D341Med (cell line): ENCODE measurements at regions not wholly inside any gene's neighbourhood (a gene's known extent, or its start where the extent isn't known, plus 50 kb on each side); places are given as distances from the start of the nearest gene placed in this dataset.
"Not testable (repeated sequence)": the region's sequence is repeated elsewhere in the genome, so short reads cannot be mapped to it uniquely, and the experiment has no call there.

Experiments
- DNase-seq: peaks from one replicate; pipeline ENCODE4 v3.0.0; 2012; ENCODE audit warnings: low spot score

DNA sequence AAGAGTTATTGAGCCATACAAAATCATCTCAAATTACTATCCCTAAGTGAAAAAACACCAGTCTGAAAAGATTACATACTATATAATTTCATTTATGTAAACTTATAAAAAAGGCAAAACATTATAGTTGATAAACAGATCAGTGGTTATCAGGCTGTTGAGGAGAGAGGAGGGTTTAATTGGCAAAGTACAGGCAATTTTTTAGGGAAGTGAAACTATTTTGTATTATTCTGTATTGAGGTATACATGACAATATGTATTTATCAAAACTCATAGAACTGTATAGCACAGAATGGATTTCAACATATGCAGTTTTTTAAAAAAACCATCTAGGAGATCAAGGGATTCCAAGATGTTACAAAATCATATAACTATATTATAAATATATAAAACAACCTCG lies 403.7 kb downstream of the LTN1 start:
- DNase-seq = no peak

DNA sequence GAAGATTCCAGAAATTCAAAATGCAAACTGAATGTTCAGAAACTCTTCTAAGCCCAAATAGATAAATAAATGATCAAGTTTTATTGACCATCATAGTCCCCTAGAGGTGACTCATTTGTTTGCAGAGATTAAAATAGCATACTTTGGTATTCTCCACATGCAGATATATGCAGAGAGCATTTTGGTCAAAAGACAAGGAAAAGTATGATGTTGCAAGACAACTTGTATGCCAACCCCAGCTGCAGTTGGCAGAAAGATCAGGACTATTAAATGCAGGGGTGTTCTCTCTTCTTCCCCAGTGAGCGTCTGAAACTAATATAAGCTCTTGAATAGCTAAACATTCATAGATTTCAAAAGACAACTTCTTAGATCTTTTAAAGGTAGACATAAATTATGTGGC lies 404.9 kb downstream of the LTN1 start:
- DNase-seq = no peak

DNA sequence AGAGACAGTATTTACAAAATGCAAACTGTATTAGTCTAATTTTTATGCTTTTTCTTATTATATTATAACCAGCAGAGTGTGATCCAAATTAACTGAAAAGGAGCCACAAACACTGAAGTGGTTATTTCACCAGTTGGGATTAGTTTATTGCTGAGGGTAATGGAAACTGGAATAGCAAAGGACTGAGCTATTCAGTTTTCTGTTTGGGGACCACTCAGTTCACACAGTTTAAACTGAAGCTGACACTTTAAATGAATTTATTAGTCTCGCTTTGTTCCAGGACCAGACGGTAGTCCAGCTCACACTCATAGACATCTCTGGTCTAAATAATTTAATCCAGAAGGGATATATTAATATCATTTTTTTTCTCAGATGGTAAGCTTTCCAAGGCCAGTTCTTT lies 410.7 kb downstream of the LTN1 start:
- DNase-seq = no peak

DNA sequence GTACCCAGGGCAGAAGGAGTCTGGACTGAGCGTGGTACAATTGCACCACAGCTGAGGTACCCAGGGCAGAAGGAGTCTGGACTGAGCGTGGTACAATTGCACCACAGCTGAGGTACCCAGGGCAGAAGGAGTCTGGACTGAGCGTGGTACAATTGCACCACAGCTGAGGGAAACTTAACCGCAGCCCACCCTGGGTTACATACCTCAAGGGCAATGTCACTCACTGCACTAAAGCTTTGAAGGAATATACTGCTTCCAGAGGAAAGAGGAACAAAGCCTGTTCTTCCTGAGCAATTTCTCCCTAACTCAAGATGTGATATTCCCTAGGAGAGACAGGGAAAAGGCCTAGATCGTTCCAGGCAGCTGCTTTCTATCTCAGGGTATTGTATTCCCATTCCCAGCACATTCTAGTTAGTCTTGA lies 411.4 kb downstream of the LTN1 start:
- DNase-seq = not testable (repeated sequence)

DNA sequence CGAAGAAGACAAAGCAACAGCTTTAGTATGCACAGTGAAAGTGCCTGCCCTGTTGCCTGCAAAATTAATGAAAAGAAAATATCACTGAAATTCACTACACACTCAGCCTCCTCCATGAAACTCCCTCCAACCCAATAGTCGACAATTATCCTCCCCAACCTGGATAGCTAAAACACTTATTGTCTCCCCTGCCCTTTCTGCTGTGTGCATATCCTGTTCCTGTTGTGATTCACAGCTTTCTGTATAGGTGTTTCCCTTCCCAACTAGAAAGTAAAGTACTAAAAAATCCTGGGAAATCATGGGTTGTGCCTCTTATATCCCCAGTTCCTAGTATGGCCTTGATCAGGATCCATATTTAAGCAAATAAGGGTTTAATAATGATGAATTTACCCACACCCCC lies 412.1 kb downstream of the LTN1 start:
- no peak for DNase-seq

DNA sequence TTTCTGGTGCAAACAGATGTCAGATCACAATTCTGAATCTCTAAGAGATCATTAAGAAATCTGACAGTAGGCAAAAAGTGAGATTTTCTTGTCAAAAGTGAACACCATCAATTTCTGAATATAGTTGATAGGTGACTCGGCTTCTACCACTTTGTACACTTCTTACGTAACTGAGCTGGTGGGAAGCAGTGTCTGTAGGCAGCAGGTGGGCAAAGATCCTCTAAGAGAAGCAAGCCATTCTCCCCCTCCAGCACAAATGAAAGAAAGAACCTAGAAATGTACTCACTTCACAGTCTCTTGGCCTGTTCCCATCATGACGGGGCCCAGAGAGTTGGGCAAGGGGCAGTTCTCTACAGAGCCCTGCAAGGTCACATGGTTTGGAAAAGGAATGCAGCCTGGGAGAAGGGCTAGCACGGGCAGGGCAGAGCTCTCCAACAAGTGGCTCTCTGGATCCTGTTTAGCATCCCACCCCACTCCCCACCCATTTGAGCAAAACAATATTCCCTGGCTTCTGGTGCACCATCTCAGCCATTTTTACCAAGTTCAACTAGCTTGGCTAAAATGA lies 412.6 kb downstream of the LTN1 start:
- no peak for DNase-seq

DNA sequence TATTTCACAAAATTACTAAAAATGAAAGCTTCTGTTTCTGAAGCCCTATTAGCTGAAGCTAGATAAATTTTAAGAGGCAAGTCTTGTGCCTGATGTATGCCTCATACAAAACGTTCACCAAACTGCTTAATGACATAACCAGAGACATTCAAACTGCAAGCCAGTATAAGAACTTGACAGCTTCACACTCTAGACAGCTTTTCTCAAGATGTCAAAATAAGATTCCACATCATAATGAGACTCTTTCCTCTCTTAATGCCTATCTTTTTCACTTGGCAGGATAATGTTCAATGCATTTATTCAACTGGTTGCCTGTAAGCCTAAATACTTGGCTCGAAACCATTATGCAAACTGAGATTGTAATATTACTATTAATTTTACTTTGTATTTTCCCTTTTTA lies 424.0 kb downstream of the LTN1 start:
- DNase-seq = no peak

DNA sequence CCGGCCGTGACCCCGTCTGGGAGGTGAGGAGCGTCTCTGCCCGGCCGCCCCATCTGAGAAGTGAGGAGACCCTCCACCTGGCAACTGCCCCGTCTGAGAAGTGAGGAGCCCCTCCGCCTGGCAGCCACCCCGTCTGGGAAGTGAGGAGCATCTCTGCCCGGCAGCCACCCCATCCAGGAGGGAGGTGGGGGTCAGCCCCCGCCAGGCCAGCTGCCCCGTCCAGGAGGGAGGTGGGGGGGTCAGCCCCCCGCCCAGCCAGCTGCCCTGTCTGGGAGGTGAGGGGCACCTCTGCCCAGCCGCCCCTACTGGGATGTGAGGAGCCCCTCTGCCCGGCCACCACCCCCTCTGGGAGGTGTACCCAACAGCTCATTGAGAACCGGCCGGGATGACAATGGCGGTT lies 428.7 kb downstream of the LTN1 start:
- not testable (repeated sequence) for DNase-seq

DNA sequence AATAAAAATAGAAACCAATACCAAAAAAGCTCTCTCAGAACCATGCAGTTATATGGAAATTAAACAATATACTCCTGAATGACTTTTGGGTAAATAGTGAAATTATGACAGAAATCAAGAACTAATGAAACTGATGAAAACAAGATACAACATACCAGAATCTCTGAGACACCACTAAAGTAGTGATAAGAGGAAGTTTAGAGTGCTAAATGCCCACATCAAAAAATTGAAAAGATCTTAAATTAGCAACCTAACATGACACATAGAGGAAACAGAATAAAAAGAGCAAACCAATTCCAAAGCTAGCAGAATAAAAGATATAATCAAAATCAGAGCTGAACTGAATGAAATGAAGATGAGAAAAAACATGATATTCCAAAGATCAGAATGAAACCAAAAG lies 430.9 kb downstream of the LTN1 start:
- DNase-seq = no peak

DNA sequence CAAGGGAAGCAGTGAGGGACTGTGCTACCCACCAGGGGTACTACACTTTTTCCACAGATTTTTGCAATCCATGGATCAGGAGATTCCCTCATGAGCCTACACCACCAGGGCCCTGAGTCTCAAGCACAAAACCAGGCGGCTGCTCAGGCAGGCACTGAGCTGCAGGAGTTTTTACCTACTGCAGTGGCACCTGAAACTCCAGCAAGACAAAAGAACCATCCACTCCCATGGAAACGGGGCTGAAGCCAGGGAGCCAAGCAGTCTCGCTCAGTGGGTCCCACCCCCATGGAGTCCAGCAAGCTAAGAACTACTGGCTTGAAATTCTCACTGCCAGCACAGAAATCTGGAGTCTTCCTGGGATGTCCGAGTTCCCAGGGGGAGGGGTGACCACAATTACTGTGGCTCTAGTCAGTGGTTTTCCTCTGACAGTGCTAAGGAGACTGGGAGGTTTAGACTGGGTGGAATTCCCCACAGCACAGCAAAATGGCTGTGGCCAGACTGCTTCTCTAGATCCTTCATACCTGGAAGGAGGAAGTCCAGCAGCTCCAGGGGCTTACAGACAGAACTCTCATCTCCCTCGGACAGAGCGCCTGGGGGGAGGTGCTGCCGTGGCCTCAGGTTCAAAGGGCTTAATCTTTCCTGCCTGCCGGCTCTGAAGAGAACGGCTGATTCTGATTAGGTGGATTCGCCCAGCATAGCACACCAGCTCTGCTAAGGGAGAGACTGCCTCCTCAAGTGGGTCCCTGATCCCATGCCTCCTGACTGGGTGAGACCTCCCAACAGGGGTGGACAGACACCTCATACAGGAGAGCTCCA lies 437.8 kb downstream of the LTN1 start:
- no peak for DNase-seq

DNA sequence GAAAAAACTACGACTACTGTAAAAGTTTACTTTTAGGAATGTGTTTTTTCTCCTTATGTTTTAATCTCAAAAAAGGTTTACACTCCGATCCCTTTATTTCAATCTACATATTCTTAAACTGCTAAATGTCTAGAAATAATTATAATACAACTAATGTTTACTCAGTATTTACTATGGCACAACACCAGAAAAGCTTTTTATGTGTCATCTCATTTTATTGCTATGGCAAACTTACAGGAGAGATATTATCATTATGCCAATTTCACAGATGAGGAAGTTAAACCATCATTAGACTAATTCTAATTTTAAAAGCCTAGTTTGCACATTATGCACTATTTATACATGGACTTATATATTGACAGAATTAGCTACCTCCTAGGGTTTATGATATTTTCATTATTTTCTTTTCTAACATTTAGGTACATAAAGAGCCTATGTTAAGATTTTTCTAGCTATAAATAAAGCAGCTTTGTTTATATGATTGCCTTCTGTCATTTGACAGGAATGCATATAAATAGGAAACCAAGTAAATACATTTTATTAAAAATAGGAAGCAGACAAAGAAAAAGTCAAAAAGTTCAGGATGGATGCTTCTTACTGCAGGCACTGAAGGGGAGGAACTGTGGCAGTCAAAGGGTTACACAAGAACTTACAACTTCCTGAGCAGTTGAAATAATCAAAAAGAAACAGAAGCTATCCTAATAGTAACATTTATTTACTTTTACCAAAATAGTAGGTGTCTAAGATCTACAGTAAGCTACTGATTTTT lies 442.4 kb downstream of the LTN1 start:
- DNase-seq = no peak

DNA sequence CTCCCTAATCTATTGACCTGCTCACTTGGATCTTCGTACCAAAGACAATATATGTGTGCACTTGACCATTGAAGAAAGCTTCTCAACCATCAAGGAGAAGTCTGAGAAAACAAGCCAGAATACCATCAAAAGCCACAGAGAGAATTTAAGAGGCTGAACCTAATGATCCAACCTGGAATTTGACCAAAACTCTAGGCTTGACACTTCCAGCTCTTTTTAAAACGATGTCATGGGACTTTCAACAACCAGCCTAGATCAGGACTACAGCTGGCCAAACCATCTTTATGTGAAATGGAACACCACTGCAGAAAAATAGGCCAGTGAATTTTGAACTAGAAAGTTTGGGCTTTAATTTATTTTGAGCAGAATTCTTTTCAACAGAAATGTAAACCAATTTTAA lies 444.4 kb downstream of the LTN1 start:
- no peak for DNase-seq

DNA sequence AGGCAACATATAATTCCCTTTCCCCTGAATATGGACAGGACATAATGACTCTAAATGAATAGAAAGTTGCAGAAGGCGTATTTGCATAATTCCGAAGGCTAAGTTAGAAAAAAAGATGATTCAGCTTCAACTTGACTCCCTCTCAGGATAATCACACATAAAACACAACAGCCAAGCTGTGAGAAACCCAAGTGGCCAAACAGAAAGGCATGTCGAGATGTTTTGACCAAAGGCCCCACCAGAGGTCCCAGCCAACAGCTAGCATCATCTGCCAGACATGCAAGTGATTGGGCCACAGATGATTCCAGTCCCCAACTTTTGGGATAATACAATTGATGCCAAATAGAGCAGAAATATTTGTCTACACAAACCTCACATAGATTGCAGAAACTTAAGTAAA lies 444.9 kb downstream of the LTN1 start:
- no peak for DNase-seq

DNA sequence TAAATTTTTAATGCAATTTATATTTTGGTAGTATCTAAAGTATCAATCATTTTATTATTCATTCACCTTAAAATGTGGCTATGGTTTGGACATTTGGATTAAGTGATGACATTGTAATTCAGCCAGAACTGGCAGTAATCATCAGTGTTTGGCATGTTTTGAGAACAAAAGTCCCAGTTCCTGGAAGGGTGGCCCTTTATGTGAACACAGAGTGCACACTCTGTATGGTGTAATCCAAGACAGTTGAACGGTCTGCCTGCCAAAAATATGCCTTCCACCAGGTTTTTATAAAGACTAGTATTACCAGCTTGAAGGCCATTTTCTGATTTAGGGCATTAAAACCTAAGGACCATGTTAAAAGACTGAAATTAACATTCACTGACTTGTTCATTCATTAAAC lies 448.7 kb downstream of the LTN1 start:
- DNase-seq = no peak

DNA sequence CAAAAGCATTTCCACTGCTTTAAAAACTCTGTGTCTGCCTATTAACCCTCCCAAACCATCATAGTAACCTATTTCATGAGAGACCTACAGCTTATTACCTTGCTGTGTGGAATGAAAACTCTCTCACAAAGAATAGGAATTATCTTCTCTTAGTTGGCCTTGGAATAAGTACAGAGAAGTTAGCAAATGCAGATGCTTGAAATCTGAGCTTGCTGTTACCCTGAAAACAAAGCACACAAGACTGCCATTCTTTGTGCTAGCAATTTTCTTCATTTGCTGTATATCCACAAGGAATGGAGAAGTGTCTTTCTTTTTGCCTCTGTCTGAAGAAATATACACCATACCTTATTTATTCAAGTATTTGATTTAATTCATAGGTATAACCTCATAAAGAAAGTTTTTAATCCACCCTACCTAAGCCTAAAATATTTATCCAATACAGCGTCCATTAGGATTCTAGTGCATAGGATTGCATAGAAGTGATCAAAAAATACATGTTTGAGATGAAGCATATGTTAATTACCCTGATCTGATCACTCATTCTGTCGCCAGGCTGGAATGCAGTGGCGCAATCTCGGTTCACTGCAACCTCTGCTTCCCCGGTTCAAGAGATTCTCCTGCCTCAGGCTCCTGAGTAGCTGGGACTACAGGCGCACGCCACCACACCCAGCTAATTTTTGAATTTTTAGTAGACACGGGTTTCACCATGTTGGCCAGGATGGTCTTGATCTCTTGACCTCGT lies 451.1 kb downstream of the LTN1 start:
- no peak for DNase-seq

DNA sequence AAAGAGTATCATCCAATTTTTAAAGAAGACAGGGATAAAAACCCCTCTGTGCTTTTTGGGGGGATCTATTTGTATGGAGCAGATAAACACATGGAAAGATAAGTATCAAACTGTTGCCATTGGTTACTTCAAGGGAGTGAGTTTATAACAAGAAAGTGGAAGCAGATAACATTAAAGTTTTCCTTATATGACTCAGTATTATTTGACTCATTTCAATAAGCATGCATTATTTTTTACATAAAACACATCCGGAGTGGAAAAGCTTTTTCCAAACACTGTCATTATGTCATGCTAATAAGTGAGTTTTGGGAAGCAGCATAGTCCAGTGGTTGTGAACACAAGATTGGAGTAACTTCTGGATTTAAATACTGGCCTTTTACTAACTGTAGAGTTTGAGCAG lies 452.2 kb downstream of the LTN1 start:
- DNase-seq = no peak

DNA sequence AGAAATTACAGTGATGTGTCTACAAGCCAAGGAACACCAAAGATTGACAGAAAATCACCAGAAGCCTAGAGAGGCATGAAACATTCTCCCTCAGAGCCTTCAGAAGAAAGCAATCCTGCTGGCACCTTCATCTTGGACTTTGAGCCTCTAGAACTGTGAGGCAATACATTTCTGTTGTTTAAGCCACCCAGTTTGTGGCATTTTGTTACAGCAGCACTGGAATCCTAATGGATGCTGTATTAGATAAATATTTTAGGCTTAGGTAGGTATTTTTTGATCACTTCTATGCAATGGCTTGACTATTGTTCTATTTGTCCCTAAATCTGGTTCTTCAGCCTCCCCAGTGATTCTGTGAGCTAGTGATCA lies 453.1 kb downstream of the LTN1 start:
- no peak for DNase-seq

DNA sequence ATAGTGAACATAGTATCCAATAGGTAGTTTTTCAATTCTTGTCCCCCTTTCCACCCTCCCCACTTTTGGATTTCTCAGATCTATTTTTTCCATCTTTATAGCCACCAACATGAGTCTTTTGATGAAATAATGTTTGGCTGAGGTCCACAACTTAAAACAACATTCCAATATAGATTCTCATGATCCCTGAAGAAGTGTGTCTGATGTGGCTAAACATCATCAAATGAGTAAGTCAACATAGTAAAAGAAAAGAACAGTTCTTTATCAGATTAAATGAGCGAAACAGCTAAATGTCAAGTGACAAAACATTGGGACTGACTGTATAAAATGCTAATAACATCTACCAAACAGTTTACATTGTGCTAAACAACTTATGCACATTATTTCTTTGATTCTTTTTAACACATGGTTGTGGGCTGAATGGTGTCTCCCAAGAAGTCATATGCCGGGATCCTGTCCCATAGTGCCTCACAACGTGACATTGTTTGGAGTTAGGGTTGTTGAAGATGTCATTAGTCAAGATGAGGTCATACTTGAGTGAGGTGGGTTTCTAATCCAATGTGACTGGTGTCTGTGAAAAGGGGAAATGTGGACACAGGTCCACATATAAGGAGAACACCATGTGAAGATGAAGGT lies 453.6 kb downstream of the LTN1 start:
- no peak for DNase-seq

DNA sequence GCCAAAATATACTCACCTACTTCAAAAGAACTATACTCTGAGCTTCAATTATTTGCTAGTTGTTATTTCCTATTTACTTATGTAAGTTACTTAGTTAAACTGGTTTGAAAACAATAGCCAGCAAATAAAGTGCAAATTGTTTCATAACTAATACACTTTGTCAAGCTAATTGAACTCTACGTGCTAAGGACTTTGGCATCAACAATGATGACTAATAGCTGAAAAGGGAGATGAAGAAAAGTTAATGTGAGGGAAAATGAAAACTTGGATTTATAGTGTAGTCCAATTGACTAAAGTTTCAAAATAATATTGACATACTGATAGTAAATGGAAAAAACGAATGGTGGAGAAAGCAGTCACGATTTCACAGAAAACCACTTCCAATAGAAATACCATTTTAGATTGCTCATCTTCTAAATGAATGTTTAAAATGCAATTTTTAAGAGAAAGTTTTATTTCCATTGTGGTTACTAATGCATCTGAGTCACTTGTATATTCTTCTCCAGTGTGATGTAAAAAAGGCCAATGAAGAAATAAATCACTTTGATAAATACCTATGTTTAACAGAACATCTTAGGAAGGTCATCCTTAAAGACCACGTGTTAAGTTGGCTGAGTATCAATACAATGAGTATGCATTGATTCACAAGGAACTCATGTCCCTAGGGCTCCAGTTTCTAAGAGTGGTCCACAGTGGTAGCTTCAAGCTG lies 455.2 kb downstream of the LTN1 start:
- no peak for DNase-seq

DNA sequence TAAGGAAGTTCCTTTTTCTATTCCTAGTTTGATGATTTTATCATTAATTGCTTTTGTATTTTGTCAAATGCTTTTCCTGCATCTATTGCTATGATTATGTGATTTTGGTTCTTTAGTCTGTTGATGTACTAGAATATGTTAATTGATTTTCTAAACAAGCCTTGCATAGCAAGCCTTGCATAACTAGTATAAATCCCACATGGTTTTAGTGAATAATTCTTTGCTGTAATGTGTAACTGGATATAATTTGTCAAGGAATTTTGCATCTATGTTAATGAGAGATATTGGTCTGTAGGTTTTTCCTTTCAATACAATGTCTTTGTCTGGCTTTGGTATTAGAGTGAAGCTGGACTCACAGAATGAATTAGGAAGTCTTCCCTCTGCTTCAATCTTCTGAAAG lies 460.2 kb downstream of the LTN1 start:
- no peak for DNase-seq

DNA sequence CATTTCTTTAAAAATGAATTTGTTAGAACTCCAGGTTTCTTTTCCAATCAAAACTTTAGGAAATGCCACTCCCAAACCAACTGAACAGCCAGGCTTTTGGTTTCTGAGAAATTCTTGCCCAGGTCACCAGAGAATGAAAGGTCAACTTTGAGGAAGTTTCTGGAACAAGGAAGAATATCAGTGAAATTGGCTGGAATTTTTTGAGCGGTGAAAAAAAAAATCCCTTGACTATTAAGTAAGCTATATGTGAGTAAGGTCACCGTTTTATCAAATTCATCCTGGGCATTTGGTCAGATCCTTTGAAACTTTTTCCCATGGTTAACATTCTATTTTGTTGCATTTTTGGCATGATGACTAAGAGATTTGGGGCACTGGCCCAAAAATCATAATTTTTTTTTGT lies 469.3 kb downstream of the LTN1 start:
- no peak for DNase-seq
